PFSK-1 (cell line): ENCODE measurements at regions not wholly inside any gene's neighbourhood (a gene's known extent, or its start where the extent isn't known, plus 50 kb on each side); places are given as distances from the start of the nearest gene placed in this dataset.

Experiments
- TAF1 ChIP-seq: IDR thresholded peaks from 2 replicates; pipeline ENCODE4 v1.6.1; 2012; ENCODE audit warnings: low read length, control low read depth, borderline replicate concordance; ENCODE audit not compliant: insufficient read depth
- TF ChIP-seq, protein P1 (sequence below), 2 experiments: IDR thresholded peaks; 2 replicates each; pipeline versions ENCODE4 v1.6.1 to v1.8.0; 2011 to 2012; ENCODE audit warnings: low read depth in 2 of 2, low read length in 2 of 2, control low read depth in 1 of 2, inconsistent platforms in 1 of 2, mild to moderate bottlenecking in 1 of 2, moderate library complexity in 1 of 2; ENCODE audit not compliant: insufficient read depth in 1 of 2

DNA sequence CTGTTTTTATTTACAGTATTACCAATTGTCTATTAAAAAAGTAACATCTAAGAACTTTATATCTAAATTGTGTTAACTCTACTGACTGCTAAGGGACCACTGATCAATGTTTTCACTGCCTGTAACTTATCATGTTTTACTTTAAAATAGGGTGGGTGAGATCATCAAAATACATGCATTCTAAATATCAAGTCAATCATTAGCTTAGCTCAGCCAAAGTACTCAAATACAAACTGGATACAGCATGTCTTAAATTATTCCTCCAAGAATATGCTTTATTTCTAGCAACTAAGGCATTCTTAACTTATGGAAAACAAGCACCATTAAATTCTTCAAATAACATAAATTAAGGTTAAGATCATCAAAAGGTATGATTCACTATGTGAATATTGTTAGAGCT, 638.7 kb upstream of the RGS18 start:
- TF ChIP-seq, protein P1, sequence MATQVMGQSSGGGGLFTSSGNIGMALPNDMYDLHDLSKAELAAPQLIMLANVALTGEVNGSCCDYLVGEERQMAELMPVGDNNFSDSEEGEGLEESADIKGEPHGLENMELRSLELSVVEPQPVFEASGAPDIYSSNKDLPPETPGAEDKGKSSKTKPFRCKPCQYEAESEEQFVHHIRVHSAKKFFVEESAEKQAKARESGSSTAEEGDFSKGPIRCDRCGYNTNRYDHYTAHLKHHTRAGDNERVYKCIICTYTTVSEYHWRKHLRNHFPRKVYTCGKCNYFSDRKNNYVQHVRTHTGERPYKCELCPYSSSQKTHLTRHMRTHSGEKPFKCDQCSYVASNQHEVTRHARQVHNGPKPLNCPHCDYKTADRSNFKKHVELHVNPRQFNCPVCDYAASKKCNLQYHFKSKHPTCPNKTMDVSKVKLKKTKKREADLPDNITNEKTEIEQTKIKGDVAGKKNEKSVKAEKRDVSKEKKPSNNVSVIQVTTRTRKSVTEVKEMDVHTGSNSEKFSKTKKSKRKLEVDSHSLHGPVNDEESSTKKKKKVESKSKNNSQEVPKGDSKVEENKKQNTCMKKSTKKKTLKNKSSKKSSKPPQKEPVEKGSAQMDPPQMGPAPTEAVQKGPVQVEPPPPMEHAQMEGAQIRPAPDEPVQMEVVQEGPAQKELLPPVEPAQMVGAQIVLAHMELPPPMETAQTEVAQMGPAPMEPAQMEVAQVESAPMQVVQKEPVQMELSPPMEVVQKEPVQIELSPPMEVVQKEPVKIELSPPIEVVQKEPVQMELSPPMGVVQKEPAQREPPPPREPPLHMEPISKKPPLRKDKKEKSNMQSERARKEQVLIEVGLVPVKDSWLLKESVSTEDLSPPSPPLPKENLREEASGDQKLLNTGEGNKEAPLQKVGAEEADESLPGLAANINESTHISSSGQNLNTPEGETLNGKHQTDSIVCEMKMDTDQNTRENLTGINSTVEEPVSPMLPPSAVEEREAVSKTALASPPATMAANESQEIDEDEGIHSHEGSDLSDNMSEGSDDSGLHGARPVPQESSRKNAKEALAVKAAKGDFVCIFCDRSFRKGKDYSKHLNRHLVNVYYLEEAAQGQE (IDR thresholded peaks at IDR 0.05; ENCODE audit: insufficient read depth in 1 of 2, low read depth in 2 of 2, low read length in 2 of 2) = no peak
- TF ChIP-seq TAF1 = no peak
